Stimulated activated CD4-positive, alpha-beta T cell treated with anti-CD3 and anti-CD28 coated beads, Interleukin-15, amount 100 ng/mL, for 24 hours (primary cell): ENCODE measurements at regions not wholly inside any gene's neighbourhood (a gene's known extent, or its start where the extent isn't known, plus 50 kb on each side); places are given as distances from the start of the nearest gene placed in this dataset.
"Not testable (repeated sequence)": the region's sequence is repeated elsewhere in the genome, so short reads cannot be mapped to it uniquely, and the experiment has no call there.

Experiments
- DNase-seq: peaks from one replicate; pipeline ENCODE4 v3.0.0-alpha.2; 2020

DNA sequence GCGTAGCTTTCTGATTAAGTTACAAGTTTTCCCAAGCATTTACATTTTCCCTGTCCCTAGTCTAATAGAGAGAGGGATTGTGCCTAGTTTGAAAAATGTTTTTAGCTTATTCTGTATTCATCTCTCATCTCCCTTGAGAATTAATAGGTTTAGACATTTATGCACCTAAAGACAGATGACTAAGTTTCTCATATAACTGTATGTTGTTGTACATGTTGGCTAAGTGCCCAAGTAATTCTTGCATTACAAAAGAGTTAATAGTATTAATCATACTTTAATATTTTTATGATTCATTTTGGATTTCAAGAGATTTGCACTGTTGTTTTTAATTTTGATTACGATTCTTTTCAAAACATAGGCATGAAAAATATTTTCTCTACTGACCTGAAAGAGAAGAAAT lies 109.0 kb upstream of the TBL1XR1 start:
- DNase-seq, result no peak

DNA sequence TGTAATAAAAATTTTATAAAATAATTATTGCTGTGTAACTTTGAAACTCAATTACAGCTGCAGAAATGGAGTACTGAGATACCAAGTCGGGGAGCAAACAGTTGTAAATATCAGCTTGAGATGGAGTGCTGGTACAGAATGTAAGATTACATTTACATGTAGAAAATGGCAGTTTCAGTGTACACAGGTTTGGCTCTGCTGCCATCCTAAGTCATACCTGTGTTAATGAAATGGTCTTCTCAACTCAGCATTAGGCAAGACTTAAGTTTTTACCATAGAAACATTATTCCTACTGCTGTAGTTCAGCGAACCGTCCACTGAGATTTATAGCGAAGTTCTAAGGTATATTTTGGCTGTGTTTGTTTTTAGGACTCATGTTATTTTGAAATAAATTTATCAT lies 110.1 kb upstream of the TBL1XR1 start:
- DNase-seq, result no peak

DNA sequence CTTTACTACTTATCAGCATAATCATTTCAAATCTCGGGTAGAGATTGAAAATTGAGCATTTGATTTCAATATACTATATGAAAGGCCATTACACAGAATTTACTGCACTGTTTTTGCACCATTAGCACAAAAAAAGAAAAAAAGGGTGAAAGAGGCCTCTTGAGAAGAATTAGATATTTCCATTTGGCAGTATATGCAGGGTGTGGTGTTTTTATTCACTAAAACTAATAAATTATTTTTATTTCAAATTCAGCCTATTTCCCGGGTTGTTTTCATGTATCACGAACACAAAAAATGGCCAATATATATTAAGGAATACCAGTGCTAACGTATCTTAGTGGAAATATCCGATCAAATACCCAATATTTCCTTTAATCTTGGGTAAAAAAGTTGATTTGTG lies 110.5 kb upstream of the TBL1XR1 start:
- DNase-seq, result no peak

DNA sequence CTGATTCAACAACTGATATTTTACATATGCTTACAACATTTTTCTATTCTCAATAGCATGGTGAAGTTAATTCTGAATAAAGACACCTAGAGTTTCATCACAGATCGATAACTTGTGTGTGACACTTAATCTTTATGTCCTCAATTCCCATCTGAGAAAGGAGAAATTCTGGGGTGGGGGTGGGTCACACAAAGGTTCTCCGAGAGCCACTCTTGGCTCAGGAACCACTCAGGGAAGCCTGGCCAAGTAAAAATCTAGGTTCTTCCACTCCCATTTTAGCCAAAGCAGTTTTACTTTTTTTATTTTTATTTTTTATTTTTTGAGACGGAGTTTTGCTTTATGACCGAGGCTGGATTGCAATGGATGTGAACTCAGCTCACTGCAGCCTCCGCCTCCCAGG lies 111.0 kb upstream of the TBL1XR1 start:
- no peak for DNase-seq

DNA sequence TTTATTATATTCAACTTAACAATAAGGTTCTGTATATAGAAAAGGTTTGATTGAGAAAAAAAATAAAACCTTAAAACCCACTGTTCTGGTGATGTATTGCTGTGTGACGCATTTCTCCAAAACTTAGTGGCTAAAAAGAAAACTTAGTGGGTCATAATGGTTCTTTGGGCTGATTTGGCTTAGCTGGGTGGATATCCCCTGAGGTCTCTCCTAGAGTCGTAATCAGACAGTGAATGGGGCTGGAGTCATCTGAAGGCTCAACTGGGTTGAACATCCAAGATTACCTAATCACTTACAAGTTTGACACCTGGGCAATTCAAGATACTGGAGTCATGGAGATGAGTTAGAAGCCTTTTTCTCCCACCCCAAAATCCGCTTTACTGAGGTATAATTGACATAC lies 111.6 kb upstream of the TBL1XR1 start:
- no peak for DNase-seq

DNA sequence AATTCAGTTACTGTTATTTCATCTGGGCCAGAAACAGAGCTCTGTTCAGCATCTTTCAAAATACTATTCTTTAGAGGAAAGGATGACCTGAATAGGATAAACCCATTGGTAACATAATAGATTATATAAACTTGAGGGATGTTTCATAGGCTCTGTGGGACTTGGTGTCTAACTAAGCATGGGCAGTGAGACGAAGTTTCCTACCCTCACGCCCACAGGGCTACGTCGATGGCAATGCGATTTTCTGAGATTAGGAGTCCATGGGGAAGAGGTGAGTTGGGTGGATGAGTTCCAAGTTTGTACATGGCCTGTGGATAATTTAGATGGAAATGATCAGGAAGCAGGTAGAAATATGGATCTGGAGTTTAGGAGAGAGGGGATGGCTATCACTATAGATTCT lies 115.2 kb upstream of the TBL1XR1 start:
- DNase-seq, result peak; percentile 40

DNA sequence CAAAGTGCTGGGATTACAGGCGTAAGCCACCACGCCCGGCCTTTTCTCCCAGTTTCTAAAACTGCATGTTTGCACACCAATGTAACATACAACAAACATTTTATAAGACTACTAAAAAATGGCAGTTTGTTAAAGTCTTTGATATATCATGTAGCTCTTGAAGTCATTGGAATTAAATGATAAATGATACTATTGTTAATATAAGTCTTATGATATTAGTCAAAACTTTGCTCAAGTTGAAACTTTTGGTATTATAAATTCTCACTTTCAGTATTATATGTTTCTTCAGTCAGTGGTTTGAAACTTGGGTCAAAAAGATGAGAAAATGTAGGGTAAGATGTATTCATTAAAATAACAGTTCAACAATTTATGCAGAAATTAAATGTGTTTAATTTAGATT lies 117.6 kb upstream of the TBL1XR1 start:
- DNase-seq, result no peak

DNA sequence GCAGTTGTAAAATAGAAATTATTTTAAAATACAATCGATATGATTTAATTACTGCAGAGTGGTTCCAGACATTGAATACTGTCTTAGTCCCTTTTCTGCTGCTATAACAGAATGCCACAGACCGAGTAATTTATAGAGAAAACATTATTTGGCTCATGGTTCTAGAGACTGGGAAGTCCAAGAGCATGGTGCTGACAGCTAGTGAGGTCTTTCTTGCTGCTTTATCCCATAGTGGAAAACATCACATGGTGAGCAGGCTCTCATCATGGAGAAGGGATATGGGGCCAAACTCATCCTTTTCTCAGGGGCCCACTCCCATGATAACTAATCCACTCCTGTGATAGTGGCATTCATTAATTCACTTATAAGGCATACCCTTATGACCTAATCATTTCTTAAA lies 120.0 kb upstream of the TBL1XR1 start:
- no peak for DNase-seq

DNA sequence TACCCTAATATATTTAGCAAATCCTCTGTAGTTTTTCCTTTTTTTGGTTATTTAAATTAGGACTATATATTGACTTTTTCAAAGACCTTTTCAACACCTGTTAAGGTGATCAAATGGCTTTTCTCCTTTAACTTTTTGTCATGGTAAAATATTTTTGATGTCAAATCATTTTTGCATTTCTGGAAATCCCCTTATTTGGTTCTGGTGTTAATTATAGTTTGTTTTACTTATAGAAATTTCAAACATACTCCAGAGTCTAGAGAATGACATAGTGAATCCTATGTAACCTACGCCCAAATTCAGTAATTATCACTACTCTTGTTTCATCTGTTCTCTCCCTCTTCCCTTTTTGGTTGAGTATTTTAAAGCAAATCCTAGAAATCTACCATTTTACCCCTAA lies 121.3 kb upstream of the TBL1XR1 start:
- no peak for DNase-seq

DNA sequence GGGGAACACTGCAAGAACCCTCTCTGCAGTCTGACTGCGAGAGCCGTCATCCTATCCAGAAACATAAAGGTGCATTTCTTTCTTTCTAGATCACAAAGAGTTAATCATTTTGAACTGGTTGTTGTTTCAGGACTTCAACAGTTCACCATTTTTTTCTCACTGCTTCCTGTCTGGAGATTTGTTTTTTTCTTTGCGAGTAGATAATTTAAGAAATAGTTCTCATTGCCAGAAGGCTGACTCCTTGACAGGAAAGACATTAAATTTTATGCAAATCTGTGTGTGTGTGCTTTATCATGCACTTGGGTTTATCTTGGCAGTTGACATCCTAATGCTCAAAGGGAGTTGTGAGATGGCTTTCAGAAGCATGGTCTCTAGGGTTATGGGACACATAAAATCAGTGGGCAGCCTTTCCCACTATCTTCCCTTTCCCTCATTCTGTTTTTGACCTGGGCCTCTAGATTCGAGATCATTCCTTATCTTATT lies 123.5 kb upstream of the TBL1XR1 start:
- no peak for DNase-seq

DNA sequence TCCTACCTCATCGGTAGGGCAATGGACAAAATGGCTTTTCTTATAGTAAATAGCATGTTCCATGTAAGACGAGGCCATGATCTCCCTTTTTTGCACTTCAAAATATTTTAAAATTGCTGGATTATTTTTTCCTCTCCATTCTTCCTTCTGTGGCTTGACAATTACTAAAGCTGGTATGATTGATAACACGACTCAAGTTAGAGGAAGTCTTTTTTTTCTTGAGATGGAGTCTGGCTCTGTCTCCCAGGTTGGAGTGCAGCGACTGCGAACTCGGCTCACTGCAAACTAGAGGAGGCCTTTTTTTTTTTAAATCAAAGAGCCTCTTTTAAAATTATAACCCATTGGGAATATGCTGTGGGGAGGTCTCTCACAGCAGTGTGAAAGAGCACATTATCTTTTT lies 124.5 kb upstream of the TBL1XR1 start:
- DNase-seq, result no peak

DNA sequence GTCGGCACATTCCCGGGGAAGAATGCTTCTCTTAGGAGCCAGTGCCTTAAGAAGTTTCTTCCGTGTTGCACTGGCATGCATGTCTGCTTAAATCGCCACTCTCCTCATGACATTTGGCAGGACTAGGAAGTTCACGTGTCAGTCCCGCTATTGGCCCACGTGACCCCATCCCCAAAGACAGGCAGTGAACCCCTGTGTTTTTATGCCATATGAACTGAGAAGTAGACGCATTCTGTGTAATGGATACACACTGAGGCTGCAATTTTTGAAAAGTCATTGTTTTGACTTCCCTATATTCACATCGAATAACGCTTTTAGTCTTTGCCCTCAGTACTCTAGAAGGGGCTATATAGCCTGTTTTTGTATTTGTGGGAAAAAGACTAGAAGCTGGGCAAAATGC lies 125.6 kb upstream of the TBL1XR1 start:
- DNase-seq, result no peak

DNA sequence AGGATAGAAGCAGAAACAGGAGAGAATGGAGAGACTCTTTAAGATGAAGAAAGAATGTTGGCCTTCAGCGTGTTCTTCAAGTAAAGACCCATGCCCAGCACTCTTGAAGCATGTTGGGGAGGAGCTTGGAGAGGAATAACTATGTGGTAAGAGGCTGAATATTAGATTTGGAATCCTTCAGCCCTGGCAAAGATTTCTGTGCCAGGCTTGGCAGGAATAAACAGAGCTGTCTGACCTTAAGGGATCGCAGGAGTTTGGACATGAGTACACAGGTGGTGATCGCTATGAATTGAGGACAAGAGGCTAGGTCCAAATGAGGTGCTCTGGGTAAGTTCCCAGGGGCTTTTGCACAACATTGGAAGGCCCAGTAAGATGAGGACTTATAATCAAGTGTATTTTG lies 132.6 kb upstream of the TBL1XR1 start:
- DNase-seq, result no peak

DNA sequence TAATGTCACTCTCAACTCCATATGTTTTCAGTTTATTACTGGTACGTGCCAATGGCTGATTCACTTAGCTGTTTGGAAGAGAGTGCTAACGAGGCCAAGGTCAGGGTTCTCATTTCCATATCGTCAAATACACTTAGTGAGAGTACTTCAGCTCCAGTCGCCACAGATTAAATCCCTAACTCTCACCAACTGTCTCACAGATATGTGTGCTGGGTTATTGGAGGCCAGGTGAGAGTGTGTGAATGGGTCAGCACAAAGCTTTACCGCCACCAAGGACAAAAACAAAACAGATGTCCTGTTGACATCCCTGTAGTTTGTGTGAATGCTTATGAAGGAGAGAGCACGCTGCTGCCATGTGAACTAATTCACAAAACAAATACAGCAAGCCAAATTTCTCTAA lies 133.5 kb upstream of the TBL1XR1 start:
- DNase-seq, result no peak

DNA sequence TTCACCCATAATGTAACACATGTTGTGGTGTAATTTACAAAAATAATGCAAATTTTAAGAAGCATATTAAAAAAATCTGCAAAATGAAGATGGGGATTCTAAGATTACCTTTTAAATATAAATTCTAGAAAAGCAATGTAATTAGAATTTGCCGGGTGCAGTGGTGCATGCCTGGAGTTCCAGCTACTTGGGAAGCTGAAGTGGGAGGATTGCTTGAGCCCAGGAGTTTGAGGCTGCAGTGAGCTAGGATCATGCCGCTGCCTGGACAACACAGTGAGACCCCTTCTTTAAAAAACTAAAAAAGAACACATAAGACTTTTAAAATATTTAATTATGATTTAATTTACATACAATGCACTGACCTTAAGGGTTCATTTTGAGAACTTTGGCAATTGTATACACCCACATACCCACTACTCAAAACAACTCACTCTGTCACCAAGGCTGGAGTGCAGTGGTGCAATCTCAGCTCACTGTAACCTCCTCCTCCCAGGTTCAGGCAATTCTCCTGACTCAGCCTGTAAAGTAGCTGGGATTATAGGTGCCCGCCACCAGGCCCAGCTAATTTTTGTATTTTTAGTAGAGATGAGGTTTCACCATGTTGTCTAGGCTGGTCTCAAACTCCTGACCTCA lies 134.0 kb upstream of the TBL1XR1 start:
- no peak for DNase-seq

DNA sequence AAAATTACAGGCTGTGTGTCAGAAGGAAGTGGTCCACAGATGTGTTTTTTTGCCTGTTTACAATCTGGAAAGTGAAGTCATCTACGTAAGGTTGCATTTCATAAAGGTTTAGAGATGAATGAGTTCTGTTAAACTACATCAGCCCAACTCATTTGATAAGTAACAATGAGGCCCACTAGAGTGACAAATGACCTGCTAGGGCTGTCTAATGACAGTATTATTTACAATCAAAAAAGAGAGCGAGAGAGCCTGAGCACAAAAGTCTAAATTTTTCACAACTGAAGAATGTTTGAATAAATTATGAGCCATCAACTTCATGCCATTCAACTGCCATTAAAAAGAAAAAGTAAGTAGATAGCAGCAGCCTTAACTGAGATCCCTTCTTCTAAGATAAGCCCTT lies 135.7 kb upstream of the TBL1XR1 start:
- no peak for DNase-seq

DNA sequence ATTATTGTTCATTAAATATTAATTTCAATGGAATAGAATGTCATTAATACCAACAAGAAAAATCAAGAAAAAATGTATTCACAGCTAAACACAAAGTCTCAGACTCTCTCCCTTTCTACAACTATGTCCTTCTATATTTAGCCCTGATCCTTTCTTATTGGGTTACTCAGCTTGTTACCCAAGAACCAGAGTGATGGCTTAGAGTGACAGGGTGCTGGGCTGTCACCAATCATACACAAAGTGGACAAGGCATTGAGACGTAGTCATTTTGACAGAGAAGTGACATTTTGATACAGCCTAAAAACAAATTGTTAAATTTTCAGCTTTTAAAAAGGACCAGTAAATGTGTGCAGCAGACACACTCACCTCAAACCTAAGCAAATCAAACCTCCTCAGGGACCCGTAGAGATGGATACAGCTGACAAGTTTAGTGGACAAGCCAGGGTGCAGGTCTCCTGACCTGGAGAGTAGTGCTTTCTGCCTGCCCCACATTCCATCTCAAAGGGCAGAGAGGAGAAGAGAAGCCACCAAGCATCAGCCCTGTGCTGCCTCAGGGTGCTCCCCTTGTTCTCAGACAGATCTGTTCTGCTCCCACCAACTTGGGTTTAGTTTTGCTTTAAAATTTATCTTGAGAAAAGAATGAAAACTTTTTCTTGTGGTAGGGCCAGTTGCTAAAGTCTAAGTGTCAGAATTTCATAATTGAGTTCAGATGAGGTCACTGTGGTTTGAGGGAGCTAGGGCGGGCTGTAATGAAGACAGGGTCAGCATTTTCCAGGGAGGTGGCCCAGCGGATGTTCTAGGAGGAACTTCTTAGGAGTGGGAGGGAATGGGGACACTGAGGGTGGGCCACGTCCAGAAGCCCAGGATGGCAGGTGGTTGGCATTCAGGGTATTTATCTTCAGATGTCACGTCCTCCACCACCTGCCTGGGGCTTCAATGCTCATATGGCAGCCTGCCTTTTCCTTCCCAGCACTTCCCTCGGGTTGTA lies 136.5 kb upstream of the TBL1XR1 start:
- no peak for DNase-seq

DNA sequence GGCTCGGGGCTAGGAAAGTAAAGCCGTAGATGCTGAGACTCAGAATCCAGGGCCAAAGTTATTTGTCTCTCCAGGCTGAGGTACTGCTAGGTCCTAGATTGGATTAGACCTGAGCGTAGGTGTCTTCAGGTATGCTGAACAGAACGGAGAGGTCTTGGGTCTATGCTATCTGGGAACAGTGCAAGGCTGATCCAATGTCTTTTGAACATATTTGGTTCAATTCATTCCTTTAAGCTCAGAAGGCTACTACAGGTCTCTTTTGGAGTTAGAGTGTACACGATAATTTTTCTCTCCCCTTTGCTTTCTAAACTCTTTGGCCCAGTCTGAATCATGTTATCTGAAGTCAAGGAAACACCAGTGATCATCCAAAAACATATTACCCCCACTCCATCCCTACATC lies 137.5 kb upstream of the TBL1XR1 start:
- DNase-seq, result no peak

DNA sequence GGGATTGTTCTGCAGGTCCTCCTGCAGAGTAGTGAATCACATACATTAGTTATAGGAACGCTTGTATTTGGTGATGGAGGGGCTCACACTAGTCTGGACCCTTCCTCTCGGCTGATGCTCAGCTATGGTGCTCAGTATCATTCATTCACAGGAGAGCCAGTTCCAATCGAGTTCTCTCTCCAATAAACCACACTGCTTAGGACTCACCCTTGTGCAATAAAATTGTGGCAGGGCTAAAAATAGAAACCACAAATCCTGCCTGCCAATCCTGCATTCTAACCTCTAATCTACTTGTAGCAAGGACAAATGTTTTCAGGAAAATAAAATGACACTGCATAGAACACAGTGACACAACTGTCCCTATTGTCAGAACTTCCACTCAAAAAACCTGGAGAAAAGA lies 138.4 kb upstream of the TBL1XR1 start:
- DNase-seq, result no peak

DNA sequence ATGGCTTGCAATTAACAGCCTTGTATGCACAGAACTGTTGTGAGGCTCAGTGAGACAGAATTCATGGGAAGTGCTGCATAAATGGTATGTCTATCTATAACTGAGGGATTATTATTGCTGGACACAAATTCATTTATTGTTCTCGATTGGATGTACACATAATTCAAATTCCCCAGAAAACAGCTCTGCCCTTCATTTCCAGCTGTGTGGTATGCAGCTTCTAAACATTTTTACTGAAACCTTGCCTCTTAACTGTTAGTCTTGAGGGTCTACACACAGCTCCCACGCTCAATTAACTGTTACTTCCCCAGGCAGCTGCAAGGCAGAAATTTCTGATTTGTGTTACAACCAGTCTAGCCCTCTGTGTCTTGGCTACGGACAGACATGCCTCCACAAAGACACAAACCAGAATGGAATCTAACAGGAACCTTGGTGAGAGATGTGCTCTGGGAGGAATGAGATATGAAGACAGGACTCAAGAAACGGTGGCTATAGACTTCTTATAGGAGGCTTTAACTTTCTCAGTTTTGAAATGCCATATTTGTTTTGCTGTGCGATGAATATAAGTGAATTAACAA lies 139.7 kb upstream of the TBL1XR1 start:
- no peak for DNase-seq

DNA sequence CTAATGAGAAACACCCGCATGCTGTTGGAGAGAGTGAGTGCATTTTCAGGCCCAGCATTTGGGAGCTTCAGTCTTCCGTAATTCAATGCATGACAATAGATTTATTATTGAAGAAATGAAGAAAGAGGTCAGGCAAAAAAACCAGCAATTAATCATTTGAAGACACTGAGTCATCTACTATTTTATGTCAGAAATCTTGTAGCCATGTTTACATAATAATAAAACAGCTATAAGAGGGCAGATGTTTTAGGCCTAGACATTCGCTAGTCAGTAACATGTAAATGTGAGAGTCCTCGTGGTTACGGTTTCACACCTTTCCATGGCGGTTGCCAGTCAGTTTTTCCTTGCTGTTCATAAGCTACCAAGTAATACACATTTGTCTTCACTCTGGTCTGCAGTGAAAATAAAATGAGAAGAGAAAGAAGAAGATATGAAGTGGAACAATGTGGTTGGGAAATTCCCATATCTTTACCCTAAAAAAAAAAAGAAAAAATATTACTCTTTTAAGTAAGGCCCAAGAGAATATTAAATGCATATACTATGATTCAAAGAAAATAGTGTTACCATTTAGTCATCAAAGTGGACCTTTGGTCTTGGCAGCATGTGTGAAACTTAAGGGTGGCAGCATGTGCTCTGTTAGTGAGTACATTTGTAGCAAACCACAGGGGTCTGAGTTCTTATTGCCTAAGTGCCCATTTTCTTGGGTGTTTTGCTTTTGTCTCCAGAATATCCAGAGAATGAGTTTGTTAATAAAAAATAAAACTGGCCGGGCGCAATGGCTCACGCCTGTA lies 140.5 kb upstream of the TBL1XR1 start:
- peak; percentile 83 for DNase-seq

DNA sequence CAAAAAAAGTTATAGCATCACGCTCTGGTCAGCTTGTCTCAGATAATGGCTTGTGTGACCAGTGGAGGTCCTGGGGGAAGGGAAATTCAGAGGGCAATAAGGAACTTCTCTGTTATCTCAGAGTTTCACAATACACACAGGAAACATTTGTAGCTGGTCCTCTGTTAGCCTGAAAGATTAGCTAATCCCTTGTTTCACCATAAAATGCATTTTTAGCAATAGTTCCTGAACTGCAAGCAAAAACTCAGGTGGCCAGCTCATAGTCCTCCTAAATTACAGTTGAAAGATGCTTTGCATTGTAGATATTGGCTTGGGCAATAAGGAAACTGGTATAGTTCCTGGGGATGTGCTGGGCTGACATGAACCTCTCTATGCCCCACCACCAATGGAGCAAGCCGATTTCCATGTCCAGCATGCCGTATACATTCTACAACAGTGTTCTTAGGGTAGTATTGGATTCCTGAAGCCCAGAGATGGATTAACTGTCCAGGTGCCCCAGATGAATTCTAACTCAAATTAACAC lies 141.5 kb upstream of the TBL1XR1 start:
- DNase-seq, result no peak

DNA sequence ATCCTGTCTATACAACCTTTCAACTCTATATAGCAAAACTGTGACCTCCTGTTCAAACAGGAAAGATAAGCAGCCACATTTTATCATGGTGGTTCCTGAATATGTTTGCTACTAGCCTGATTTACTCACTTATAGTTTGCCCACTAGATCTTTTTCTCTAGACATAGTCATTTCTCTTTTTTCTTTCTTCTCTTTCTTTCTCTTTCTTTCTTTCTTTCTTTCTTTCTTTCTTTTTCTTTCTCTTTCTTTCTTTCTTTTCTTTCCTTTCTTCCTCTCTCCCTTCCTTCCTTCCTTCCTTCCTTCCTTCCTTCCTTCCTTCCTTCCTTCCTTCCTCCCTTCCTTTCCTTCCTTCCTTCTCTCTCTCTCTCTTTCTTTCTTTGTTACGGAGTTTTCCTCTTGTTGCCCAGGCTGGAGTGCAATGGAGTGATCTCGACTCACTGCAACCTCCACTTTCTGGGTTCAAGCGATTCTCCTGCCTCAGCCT lies 142.0 kb upstream of the TBL1XR1 start:
- not testable (repeated sequence) for DNase-seq
